ENCODE measurements at regions not wholly inside any gene's neighbourhood (a gene's known extent, or its start where the extent isn't known, plus 50 kb on each side); places are given as distances from the start of the nearest gene placed in this dataset.

- no peak for DNase-seq (ENCODE audit: low read depth in 3 of 3)
These were observed 80.4 kb upstream of the SLCO4A1 start for GRCh38 chr20:62561948-62562347.

- DNase-seq (ENCODE audit: low read depth in 3 of 3) = no peak
These were observed 79.5 kb upstream of the SLCO4A1 start for GRCh38 chr20:62562831-62563230.

- DNase-seq (ENCODE audit: low read depth in 3 of 3) = no peak
These were observed 78.7 kb upstream of the SLCO4A1 start for GRCh38 chr20:62563561-62563960.

- no peak for DNase-seq (ENCODE audit: low read depth in 3 of 3)
These were observed 77.7 kb upstream of the SLCO4A1 start for GRCh38 chr20:62564456-62565245.

- no peak for DNase-seq (ENCODE audit: low read depth in 3 of 3)
These were observed 76.0 kb upstream of the SLCO4A1 start for GRCh38 chr20:62566266-62566665.

GRCh38 chr20:62566771-62567170, 75.5 kb upstream of the SLCO4A1 start:
- DNase-seq (ENCODE audit: low read depth in 3 of 3) = no peak

- DNase-seq (ENCODE audit: low read depth in 3 of 3) = no peak
These were observed 74.9 kb upstream of the SLCO4A1 start for GRCh38 chr20:62567246-62568044.

GRCh38 chr20:62568045-62568389, 74.3 kb upstream of the SLCO4A1 start:
- no peak for DNase-seq (ENCODE audit: low read depth in 3 of 3)

GRCh38 chr20:62569615-62570014, 72.7 kb upstream of the SLCO4A1 start:
- DNase-seq (ENCODE audit: low read depth in 3 of 3) = no peak

- no peak for DNase-seq (ENCODE audit: low read depth in 3 of 3)
These were observed 71.9 kb upstream of the SLCO4A1 start for GRCh38 chr20:62570403-62570802.

GRCh38 chr20:62570897-62571668, 71.2 kb upstream of the SLCO4A1 start:
- no peak for DNase-seq (ENCODE audit: low read depth in 3 of 3)

- DNase-seq (ENCODE audit: low read depth in 3 of 3) = no peak
These were observed 70.5 kb upstream of the SLCO4A1 start for GRCh38 chr20:62571669-62572344.

- no peak for DNase-seq (ENCODE audit: low read depth in 3 of 3)
These were observed 69.3 kb upstream of the SLCO4A1 start for GRCh38 chr20:62572980-62573379.

- no peak for DNase-seq (ENCODE audit: low read depth in 3 of 3)
These were observed 68.5 kb upstream of the SLCO4A1 start for GRCh38 chr20:62573817-62574216.

- DNase-seq (ENCODE audit: low read depth in 3 of 3) = no peak
These were observed 67.9 kb upstream of the SLCO4A1 start for GRCh38 chr20:62574230-62574993.

GRCh38 chr20:62575976-62576722, 66.2 kb upstream of the SLCO4A1 start:
- no peak for DNase-seq (ENCODE audit: low read depth in 3 of 3)

GRCh38 chr20:62576815-62577489, 65.4 kb upstream of the SLCO4A1 start:
- no peak for DNase-seq (ENCODE audit: low read depth in 3 of 3)

- DNase-seq (ENCODE audit: low read depth in 3 of 3) = no peak
These were observed 64.8 kb upstream of the SLCO4A1 start for GRCh38 chr20:62577490-62577836.

GRCh38 chr20:62578294-62578897, 63.9 kb upstream of the SLCO4A1 start:
- no peak for DNase-seq (ENCODE audit: low read depth in 3 of 3)

All from stimulated activated CD4-positive, alpha-beta T cell treated with anti-CD3 and anti-CD28 coated beads, TNF-alpha, amount 100 ng/mL, for 48 hours (primary cell).